Upper lobe of left lung (tissue), 4 donors: ENCODE measurements at regions not wholly inside any gene's neighbourhood (a gene's known extent, or its start where the extent isn't known, plus 50 kb on each side); places are given as distances from the start of the nearest gene placed in this dataset.

Experiments used
- POLR2A ChIP-seq, 4 donors: fragments of 450-650 bp; IDR thresholded peaks; one replicate each; pipeline ENCODE4 v1.5.1; 2016 to 2017; ENCODE audit warnings: antibody characterized with exemption in 4 of 4, mild to moderate bottlenecking in 2 of 4
- POLR2AphosphoS5 ChIP-seq, 2 donors: sonication (generic); formaldehyde crosslinking; IDR thresholded peaks; one replicate each; pipeline ENCODE4 v1.5.1; 2017; ENCODE audit warnings: antibody characterized with exemption in 2 of 2
- TF ChIP-seq, protein P1 (sequence below), 6 experiments: fragments of 450-650 bp in 4 of 6; fragments of 200-600 bp in 2 of 6; sonication (generic) in 2 of 6; IDR thresholded peaks; one replicate each; pipeline ENCODE4 v1.5.1; 2016 to 2019; ENCODE audit warnings: antibody characterized with exemption in 6 of 6

DNA sequence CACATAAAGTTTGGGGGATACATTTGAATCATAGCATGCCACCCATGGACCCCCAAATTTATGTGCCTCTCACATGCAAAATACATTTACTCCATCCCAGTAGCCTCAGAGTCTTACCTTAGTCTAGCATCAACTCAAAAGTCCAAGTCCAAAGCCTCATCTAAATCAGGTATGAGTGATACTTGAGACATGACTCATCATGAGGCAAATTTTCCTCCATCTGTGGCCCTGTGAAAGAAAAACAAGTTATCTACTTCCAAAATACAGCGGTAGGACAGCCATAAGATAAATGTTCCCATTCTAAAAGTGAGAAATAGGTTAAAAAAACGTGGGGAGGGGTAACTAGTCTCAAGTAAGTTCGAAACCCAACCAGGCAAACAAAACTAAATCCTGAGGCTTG lies 444.2 kb downstream of the SNAPC1 start:
- TF ChIP-seq, protein P1, sequence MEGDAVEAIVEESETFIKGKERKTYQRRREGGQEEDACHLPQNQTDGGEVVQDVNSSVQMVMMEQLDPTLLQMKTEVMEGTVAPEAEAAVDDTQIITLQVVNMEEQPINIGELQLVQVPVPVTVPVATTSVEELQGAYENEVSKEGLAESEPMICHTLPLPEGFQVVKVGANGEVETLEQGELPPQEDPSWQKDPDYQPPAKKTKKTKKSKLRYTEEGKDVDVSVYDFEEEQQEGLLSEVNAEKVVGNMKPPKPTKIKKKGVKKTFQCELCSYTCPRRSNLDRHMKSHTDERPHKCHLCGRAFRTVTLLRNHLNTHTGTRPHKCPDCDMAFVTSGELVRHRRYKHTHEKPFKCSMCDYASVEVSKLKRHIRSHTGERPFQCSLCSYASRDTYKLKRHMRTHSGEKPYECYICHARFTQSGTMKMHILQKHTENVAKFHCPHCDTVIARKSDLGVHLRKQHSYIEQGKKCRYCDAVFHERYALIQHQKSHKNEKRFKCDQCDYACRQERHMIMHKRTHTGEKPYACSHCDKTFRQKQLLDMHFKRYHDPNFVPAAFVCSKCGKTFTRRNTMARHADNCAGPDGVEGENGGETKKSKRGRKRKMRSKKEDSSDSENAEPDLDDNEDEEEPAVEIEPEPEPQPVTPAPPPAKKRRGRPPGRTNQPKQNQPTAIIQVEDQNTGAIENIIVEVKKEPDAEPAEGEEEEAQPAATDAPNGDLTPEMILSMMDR (IDR thresholded peaks at IDR 0.05): no peak
- TF ChIP-seq POLR2AphosphoS5 (IDR thresholded peaks at IDR 0.05) (no peak), POLR2A (IDR thresholded peaks at IDR 0.05) (no peak)
